MCF 10A (cell line): ENCODE measurements at regions not wholly inside any gene's neighbourhood (a gene's known extent, or its start where the extent isn't known, plus 50 kb on each side); places are given as distances from the start of the nearest gene placed in this dataset.

Source experiments
- BruUV-seq: library from RNA; stranded (reverse); fragments of 400-500 nt; replicated peaks from 2 replicates; lab custom pipeline; 2021; lab: Mats Ljungman, UMichigan
- CTCF ChIA-PET: fragments of 300-600 bp; sonication (Branson Sonifier 250); formaldehyde crosslinking; extraction: SDS; loops from one replicate; lab custom pipeline; 2021; ENCODE audit warnings: antibody characterized with exemption, inconsistent platforms; lab: Yijun Ruan, JAX
- POLR2A ChIA-PET: fragments of 300-600, 350-650 bp; sonication (Branson Sonifier 250); formaldehyde crosslinking; extraction: SDS; loops from one replicate; lab custom pipeline; 2020; ENCODE audit warnings: antibody characterized with exemption, inconsistent platforms; lab: Yijun Ruan, JAX
- DNase-seq: peaks from one replicate; pipeline ENCODE4 v3.0.0-alpha.2; 2018; ENCODE audit not compliant: unreplicated experiment
- H3K27ac Mint-ChIP-seq: one replicate; pipeline ENCODE4 v1.8.0; 2022; ENCODE audit warnings: mild to moderate bottlenecking, low read depth, mixed read lengths; ENCODE audit not compliant: unreplicated experiment
- H3K27me3 Mint-ChIP-seq: one replicate; pipeline ENCODE4 v1.8.0; 2022; ENCODE audit warnings: mixed read lengths; ENCODE audit not compliant: insufficient read depth, unreplicated experiment
- H3K36me3 Mint-ChIP-seq: one replicate; pipeline ENCODE4 v1.8.0; 2022; ENCODE audit warnings: mild to moderate bottlenecking, moderate library complexity, mixed read lengths; ENCODE audit not compliant: insufficient read depth, unreplicated experiment
- H3K4me1 Mint-ChIP-seq: one replicate; pipeline ENCODE4 v1.8.0; 2022; ENCODE audit warnings: mixed read lengths; ENCODE audit not compliant: insufficient read depth, unreplicated experiment
- H3K4me3 Mint-ChIP-seq: one replicate; pipeline ENCODE4 v1.8.0; 2022; ENCODE audit warnings: mild to moderate bottlenecking, moderate library complexity, mixed read lengths; ENCODE audit not compliant: unreplicated experiment
- H3K9me3 Mint-ChIP-seq: one replicate; pipeline ENCODE4 v1.8.0; 2022; ENCODE audit warnings: mixed read lengths; ENCODE audit not compliant: unreplicated experiment
- intact Hi-C: fragments of 100-400 bp; cut with micrococcal nuclease; formaldehyde crosslinking; loops from 2 replicates; pipeline ENCODE4 v1.14.1; 2022
- TF ChIP-seq, protein P1 (sequence below): fragments of 200-600 bp; IDR thresholded peaks from one replicate; pipeline ENCODE4 v1.8.0; 2022; ENCODE audit warnings: antibody characterized with exemption, mild to moderate bottlenecking; ENCODE audit not compliant: unreplicated experiment

DNA sequence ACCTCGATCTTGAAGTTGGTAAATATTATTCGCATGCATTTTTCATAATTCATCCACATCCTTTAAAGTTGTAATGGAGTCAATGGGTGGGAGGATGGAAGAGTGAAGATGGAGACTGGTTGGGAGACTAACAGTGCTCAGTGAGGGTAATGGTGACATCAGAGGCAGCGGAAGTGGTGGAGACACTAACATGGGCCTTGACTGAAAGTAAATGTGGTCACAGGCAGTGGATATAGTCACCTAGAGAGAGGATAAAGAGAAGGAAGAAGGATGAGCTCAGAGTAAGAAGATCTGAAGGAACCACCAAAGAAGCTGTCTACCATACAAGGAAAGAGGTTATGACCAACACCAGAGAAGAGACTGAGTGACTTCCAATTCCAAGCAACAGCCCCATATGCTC, 281.6 kb upstream of the STT3B start:
- Mint-ChIP-seq H3K36me3 (no peaks in the 10 kb centered on the region), H3K4me1 (peaks cover 11% of the 10 kb centered on the region)
- POLR2A ChIA-PET = no interaction called here

DNA sequence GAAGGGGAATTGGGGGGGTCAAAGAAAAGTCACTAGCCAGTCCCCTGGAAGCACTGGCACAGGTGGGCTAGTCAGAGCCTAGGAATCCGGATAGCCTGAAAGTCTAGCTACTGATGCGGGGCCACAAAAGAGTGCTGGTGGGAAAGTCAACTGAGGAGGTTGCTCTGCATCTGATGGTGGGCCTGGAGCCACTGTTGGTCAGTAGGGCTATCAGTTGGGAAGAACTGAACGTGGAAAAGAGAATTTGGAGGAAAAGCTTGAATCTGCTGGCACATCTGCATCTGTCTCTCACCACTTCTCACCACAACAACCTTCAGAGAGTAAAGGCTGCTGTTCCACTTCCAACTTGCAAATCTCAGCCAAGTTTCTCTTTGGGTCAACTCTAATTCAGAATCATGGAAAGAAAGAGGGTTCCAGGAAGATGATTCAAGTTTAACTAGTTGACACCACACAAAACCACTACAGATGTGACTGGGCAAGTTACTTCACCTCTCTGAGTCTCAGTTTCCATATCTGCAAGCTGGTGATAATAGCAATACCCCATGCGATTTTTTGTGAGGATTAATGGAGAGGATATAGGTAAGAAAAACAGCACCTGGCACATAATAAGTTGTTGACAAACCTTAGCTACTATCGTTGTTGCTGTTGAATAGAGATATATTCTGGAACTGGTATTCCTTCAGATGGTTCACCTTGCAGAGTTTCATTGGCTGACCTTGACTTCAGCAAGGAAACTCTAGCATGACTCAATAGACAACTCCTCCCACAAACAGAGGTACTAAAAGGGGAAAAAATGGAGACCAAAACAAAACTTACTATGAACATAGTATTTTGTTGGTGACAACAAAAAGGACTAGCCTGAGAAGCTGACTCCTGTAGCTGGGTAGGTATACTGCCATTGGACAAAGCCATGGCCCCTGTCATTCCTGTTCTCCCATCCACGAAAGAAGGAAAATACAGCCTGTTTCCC, 280.2 kb upstream of the STT3B start:
- Mint-ChIP-seq H3K4me1 (peaks cover 11% of the 10 kb centered on the region), H3K27ac (no peak overlapping the region), H3K27me3 (no peaks in the 10 kb centered on the region), H3K4me3 (no peak overlapping the region), H3K9me3 (peaks cover 7% of the 10 kb centered on the region), H3K36me3 (no peaks in the 10 kb centered on the region)
- ChIA-PET CTCF (no interaction called here), POLR2A (interaction anchor here (0.6 kb wide), 1 partner anchor 963 kb away, joined by 3 read pairs; no protein-coding TSS in a partner anchor)
- no peak for DNase-seq
- TF ChIP-seq, protein P1, sequence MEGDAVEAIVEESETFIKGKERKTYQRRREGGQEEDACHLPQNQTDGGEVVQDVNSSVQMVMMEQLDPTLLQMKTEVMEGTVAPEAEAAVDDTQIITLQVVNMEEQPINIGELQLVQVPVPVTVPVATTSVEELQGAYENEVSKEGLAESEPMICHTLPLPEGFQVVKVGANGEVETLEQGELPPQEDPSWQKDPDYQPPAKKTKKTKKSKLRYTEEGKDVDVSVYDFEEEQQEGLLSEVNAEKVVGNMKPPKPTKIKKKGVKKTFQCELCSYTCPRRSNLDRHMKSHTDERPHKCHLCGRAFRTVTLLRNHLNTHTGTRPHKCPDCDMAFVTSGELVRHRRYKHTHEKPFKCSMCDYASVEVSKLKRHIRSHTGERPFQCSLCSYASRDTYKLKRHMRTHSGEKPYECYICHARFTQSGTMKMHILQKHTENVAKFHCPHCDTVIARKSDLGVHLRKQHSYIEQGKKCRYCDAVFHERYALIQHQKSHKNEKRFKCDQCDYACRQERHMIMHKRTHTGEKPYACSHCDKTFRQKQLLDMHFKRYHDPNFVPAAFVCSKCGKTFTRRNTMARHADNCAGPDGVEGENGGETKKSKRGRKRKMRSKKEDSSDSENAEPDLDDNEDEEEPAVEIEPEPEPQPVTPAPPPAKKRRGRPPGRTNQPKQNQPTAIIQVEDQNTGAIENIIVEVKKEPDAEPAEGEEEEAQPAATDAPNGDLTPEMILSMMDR = no peak
- intact Hi-C loops = loop anchor here (10.0 kb wide), 1 partner anchor 282 kb away; the partner anchor contains the start of gene STT3B
- no TSS peak for BruUV-seq

More for the DNA sequence above, 281.6 kb upstream of the STT3B start:
- H3K27me3 Mint-ChIP-seq = no peaks in the 10 kb centered on the region
- H3K4me3 Mint-ChIP-seq = no peak overlapping the region
- DNase-seq = no peak
- CTCF ChIA-PET = no interaction called here
- intact Hi-C loops = loop anchor here (10.0 kb wide), 1 partner anchor 284 kb away; the partner anchor contains the start of gene STT3B
- TF ChIP-seq, protein P1 = no peak
- BruUV-seq = no TSS peak
- peaks cover 7% of the 10 kb centered on the region for H3K9me3 Mint-ChIP-seq
- no peak overlapping the region for H3K27ac Mint-ChIP-seq

DNA sequence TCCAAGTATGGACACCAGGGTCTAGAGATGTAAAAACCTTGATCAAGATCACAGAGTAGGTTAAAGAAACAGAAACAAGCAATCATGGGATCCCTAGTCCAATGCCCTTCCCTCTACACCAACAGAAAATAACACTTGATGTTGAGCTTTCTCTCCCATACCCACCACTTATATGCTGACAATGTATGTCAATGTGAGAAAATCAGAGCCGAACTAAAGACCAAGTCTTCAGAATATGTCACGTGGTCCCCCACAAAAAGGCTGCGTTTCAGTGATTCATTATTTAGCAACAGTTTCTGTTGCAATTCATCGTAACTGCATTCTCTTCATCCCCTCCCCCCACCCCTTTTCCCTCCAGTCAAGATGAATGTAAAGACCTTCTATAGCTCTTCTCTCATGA, 278.9 kb upstream of the STT3B start:
- Mint-ChIP-seq H3K4me3 (no peak overlapping the region), H3K36me3 (no peaks in the 10 kb centered on the region), H3K27me3 (no peaks in the 10 kb centered on the region), H3K27ac (peak overlapping the region; percentile 46), H3K9me3 (peaks cover 7% of the 10 kb centered on the region), H3K4me1 (peaks cover 6% of the 10 kb centered on the region)
- BruUV-seq = no TSS peak
- CTCF ChIA-PET = interaction anchor here (0.5 kb wide), 1 partner anchor 272 kb away, joined by 3 read pairs; no protein-coding TSS in a partner anchor
- intact Hi-C loops = loop anchor here (10.0 kb wide), 1 partner anchor 281 kb away; the partner anchor contains the start of gene STT3B
- TF ChIP-seq, protein P1 = no peak
- POLR2A ChIA-PET = interaction anchor here (1.2 kb wide), 1 partner anchor 58 kb away, joined by 5 read pairs; no protein-coding TSS in a partner anchor
- DNase-seq = peak; percentile 87

DNA sequence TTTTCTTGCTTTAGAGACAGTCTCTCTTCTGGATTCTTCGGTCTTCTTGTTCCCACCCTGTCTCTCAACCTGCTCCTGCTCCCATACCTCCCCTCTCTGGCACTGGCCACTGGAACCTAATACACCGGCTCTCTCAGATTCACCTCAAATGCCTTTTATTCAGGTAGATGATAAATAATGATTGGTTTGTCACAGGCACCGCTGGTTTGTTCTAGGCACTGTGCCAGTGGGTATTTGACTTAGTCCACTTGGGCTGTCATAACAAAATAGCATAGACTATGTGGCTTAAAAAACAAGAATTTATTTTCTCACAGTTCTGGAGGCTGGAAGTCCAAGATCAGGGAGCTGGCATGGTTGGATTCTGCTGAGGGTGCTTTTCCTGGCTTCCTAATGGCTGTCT, 278.2 kb upstream of the STT3B start:
- Mint-ChIP-seq H3K4me1 (peaks cover 6% of the 10 kb centered on the region), H3K27me3 (no peaks in the 10 kb centered on the region), H3K36me3 (no peaks in the 10 kb centered on the region), H3K27ac (peak overlapping the region; percentile 46), H3K9me3 (peaks cover 7% of the 10 kb centered on the region), H3K4me3 (no peak overlapping the region)
- ChIA-PET POLR2A (interaction anchor here (0.6 to 1.2 kb wide), 2 partner anchors 49 to 58 kb away, joined by 4 to 5 read pairs; no protein-coding TSS in a partner anchor), CTCF (interaction anchor here (0.7 to 0.8 kb wide), 2 partner anchors 11 to 351 kb away, joined by 3 read pairs; no protein-coding TSS in a partner anchor)
- intact Hi-C loops = loop anchor here (10.0 kb wide), 1 partner anchor 280 kb away; the partner anchor contains the start of gene STT3B
- no TSS peak for BruUV-seq
- TF ChIP-seq, protein P1 = no peak
- DNase-seq = no peak
